Liver (tissue), 8 donors: ENCODE measurements at regions not wholly inside any gene's neighbourhood (a gene's known extent, or its start where the extent isn't known, plus 50 kb on each side); places are given as distances from the start of the nearest gene placed in this dataset.

Source experiments
- DNase-seq: peaks from one replicate; pipeline ENCODE4 v3.0.0-alpha.2; 2017; ENCODE audit warnings: low spot score
- H3K27ac ChIP-seq, 2 donors: one replicate each; pipeline ENCODE4 v1.7.0; 2013; ENCODE audit warnings: inconsistent platforms in 2 of 2, low read length in 2 of 2, control low read depth in 1 of 2, low read depth in 1 of 2, mild to moderate bottlenecking in 1 of 2
- H3K27me3 ChIP-seq, 4 donors: one replicate each; pipeline versions ENCODE4 v1.6.1 to v1.7.0; 2013; ENCODE audit warnings: low read length in 3 of 4, inconsistent platforms in 1 of 4, mild to moderate bottlenecking in 1 of 4, moderate library complexity in 1 of 4; ENCODE audit not compliant: control insufficient read depth in 4 of 4, insufficient read depth in 4 of 4
- H3K36me3 ChIP-seq, 4 donors: one replicate each; pipeline versions ENCODE4 v1.6.1 to v1.7.0; 2013; ENCODE audit warnings: low read length in 3 of 4, mild to moderate bottlenecking in 3 of 4, low read depth in 1 of 4, moderate library complexity in 1 of 4; ENCODE audit not compliant: control insufficient read depth in 4 of 4, insufficient read depth in 3 of 4
- H3K4me1 ChIP-seq, 4 donors: one replicate each; pipeline versions ENCODE4 v1.6.1 to v1.7.0; 2013; ENCODE audit warnings: low read length in 3 of 4, mild to moderate bottlenecking in 3 of 4, moderate library complexity in 1 of 4; ENCODE audit not compliant: control insufficient read depth in 4 of 4, insufficient read depth in 4 of 4
- H3K4me3 ChIP-seq, 3 donors: one replicate each; pipeline versions ENCODE4 v1.6.1 to v1.7.0; 2013; ENCODE audit warnings: low read length in 3 of 3, control low read depth in 1 of 3, low read depth in 1 of 3, mild to moderate bottlenecking in 1 of 3
- H3K9ac ChIP-seq, 2 donors: one replicate each; pipeline ENCODE4 v1.7.0; 2013; ENCODE audit warnings: low read length in 2 of 2, mild to moderate bottlenecking in 2 of 2, moderate library complexity in 2 of 2, control low read depth in 1 of 2, low read depth in 1 of 2
- H3K9me3 ChIP-seq, 4 donors: one replicate each; pipeline versions ENCODE4 v1.6.1 to v1.7.0; 2013; ENCODE audit warnings: low read length in 3 of 4; ENCODE audit not compliant: control insufficient read depth in 4 of 4
- FOXA1 ChIP-seq: IDR thresholded peaks from 2 replicates; pipeline ENCODE4 v1.6.1; 2016; ENCODE audit warnings: antibody characterized with exemption
- FOXA2 ChIP-seq: IDR thresholded peaks from 2 replicates; pipeline ENCODE4 v1.6.1; 2016; ENCODE audit warnings: antibody characterized with exemption
- GABPA ChIP-seq, 2 donors: IDR thresholded peaks in 1 of 2; conservative IDR thresholded peaks in 1 of 2; 2 replicates each; pipeline ENCODE4 v1.6.1; 2016; ENCODE audit warnings: antibody characterized with exemption in 2 of 2, mild to moderate bottlenecking in 1 of 2, moderate library complexity in 1 of 2
- HNF4A ChIP-seq, 2 donors: conservative IDR thresholded peaks; 2 replicates each; pipeline ENCODE4 v1.6.1; 2016; ENCODE audit warnings: antibody characterized with exemption in 2 of 2, mild to moderate bottlenecking in 2 of 2
- HNF4G ChIP-seq: IDR thresholded peaks from 2 replicates; pipeline ENCODE4 v1.6.1; 2016; ENCODE audit warnings: antibody characterized with exemption
- JUND ChIP-seq, 2 donors: IDR thresholded peaks; 2 replicates each; pipeline ENCODE4 v1.6.1; 2016; ENCODE audit warnings: antibody characterized with exemption in 2 of 2
- NR2F2 ChIP-seq: IDR thresholded peaks from 2 replicates; pipeline ENCODE4 v1.6.1; 2016; ENCODE audit warnings: antibody characterized with exemption
- RAD21 ChIP-seq, 2 donors: IDR thresholded peaks; 2 replicates each; pipeline ENCODE4 v1.6.1; 2016; ENCODE audit warnings: antibody characterized with exemption in 2 of 2, mild to moderate bottlenecking in 2 of 2
- SP1 ChIP-seq: IDR thresholded peaks from 2 replicates; pipeline ENCODE4 v1.6.1; 2018; ENCODE audit warnings: antibody characterized with exemption, mild to moderate bottlenecking
- TAF1 ChIP-seq: conservative IDR thresholded peaks from 2 replicates; pipeline ENCODE4 v1.6.1; 2016; ENCODE audit warnings: antibody characterized with exemption, mild to moderate bottlenecking
- WGBS: extraction: QIAGEN DNeasy Blood & Tissue Kit; methylation state at CpG from one replicate; pipeline ENCODE4 v1.1.7; 2013; 5-methylcytosine and 5-hydroxymethylcytosine counted together
- TF ChIP-seq, protein P1 (sequence below): IDR thresholded peaks from 2 replicates; pipeline ENCODE4 v1.6.1; 2016; ENCODE audit warnings: antibody characterized with exemption, mild to moderate bottlenecking
- TF ChIP-seq, protein P2 (sequence below): IDR thresholded peaks from 2 replicates; pipeline ENCODE4 v1.6.1; 2016; ENCODE audit warnings: antibody characterized with exemption
- TF ChIP-seq, protein P3 (sequence below): fragments of 150-350 bp; IDR thresholded peaks from 2 replicates; pipeline ENCODE4 v1.5.1; 2017; ENCODE audit warnings: improper control_type of control experiment, low read depth, low read length; ENCODE audit not compliant: missing input control
- TF ChIP-seq, protein P4 (sequence below): IDR thresholded peaks from 2 replicates; pipeline ENCODE4 v1.6.1; 2016; ENCODE audit warnings: antibody characterized with exemption
- TF ChIP-seq, protein P5 (sequence below): IDR thresholded peaks from 2 replicates; pipeline ENCODE4 v1.6.1; 2016; ENCODE audit warnings: antibody characterized with exemption
- donor health status: healthy.
- donor health status: healthy.
- donor health status: healthy.
- donor health status: healthy.
- donor health status: healthy.

DNA sequence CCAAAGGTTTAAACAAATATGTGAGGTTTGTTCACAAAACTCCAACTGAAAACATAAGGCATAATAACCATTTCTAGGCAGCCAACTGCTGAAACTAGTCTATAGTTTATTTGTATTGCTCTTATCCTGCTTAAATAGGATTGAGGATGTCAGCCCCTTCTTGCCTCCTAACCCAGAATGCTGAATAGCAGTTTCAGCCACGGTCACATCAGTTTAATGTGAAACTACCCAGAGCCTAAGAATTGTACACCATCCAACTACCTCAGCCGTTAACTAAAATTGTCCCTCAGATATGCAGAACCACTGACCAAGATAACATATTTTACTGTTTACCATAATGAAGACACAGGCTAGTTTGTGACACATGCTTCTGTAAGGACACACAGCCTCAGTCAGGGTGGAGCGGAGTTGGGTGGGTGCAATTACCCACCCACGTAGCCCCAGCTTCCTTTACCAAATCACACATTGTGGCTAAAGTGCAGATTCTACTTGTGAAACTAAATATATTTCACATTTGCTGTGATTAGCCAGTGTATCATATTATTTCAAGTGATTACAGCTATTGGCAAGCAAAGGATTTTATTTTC, 259.9 kb downstream of the EFNB2 start:
- DNase-seq: no peak
- no peaks in the 10 kb centered on the region for H3K4me1 ChIP-seq
- H3K9ac ChIP-seq: no peak overlapping the region
- H3K4me3 ChIP-seq: no peak overlapping the region
- 64% methylated on average over 4 of the region's 4 CpGs for WGBS
- no peak overlapping the region for H3K27ac ChIP-seq
- TF ChIP-seq RAD21 (IDR thresholded peaks at IDR 0.05) (no peak), SP1 (no peak), JUND (IDR thresholded peaks at IDR 0.05) (no peak), GABPA (IDR thresholded peaks at IDR 0.05 in 1 of 2, conservative IDR thresholded peaks at IDR 0.05 in 1 of 2) (no peak), TAF1 (no peak), HNF4G (no peak), FOXA2 (no peak), NR2F2 (no peak), HNF4A (conservative IDR thresholded peaks at IDR 0.05) (no peak), FOXA1 (no peak)
- TF ChIP-seq, protein P1, sequence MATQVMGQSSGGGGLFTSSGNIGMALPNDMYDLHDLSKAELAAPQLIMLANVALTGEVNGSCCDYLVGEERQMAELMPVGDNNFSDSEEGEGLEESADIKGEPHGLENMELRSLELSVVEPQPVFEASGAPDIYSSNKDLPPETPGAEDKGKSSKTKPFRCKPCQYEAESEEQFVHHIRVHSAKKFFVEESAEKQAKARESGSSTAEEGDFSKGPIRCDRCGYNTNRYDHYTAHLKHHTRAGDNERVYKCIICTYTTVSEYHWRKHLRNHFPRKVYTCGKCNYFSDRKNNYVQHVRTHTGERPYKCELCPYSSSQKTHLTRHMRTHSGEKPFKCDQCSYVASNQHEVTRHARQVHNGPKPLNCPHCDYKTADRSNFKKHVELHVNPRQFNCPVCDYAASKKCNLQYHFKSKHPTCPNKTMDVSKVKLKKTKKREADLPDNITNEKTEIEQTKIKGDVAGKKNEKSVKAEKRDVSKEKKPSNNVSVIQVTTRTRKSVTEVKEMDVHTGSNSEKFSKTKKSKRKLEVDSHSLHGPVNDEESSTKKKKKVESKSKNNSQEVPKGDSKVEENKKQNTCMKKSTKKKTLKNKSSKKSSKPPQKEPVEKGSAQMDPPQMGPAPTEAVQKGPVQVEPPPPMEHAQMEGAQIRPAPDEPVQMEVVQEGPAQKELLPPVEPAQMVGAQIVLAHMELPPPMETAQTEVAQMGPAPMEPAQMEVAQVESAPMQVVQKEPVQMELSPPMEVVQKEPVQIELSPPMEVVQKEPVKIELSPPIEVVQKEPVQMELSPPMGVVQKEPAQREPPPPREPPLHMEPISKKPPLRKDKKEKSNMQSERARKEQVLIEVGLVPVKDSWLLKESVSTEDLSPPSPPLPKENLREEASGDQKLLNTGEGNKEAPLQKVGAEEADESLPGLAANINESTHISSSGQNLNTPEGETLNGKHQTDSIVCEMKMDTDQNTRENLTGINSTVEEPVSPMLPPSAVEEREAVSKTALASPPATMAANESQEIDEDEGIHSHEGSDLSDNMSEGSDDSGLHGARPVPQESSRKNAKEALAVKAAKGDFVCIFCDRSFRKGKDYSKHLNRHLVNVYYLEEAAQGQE: no peak
- TF ChIP-seq, protein P2, sequence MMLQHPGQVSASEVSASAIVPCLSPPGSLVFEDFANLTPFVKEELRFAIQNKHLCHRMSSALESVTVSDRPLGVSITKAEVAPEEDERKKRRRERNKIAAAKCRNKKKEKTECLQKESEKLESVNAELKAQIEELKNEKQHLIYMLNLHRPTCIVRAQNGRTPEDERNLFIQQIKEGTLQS: no peak
- TF ChIP-seq, protein P3, sequence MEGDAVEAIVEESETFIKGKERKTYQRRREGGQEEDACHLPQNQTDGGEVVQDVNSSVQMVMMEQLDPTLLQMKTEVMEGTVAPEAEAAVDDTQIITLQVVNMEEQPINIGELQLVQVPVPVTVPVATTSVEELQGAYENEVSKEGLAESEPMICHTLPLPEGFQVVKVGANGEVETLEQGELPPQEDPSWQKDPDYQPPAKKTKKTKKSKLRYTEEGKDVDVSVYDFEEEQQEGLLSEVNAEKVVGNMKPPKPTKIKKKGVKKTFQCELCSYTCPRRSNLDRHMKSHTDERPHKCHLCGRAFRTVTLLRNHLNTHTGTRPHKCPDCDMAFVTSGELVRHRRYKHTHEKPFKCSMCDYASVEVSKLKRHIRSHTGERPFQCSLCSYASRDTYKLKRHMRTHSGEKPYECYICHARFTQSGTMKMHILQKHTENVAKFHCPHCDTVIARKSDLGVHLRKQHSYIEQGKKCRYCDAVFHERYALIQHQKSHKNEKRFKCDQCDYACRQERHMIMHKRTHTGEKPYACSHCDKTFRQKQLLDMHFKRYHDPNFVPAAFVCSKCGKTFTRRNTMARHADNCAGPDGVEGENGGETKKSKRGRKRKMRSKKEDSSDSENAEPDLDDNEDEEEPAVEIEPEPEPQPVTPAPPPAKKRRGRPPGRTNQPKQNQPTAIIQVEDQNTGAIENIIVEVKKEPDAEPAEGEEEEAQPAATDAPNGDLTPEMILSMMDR: no peak
- TF ChIP-seq, protein P4, sequence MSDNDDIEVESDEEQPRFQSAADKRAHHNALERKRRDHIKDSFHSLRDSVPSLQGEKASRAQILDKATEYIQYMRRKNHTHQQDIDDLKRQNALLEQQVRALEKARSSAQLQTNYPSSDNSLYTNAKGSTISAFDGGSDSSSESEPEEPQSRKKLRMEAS: no peak
- TF ChIP-seq, protein P5, sequence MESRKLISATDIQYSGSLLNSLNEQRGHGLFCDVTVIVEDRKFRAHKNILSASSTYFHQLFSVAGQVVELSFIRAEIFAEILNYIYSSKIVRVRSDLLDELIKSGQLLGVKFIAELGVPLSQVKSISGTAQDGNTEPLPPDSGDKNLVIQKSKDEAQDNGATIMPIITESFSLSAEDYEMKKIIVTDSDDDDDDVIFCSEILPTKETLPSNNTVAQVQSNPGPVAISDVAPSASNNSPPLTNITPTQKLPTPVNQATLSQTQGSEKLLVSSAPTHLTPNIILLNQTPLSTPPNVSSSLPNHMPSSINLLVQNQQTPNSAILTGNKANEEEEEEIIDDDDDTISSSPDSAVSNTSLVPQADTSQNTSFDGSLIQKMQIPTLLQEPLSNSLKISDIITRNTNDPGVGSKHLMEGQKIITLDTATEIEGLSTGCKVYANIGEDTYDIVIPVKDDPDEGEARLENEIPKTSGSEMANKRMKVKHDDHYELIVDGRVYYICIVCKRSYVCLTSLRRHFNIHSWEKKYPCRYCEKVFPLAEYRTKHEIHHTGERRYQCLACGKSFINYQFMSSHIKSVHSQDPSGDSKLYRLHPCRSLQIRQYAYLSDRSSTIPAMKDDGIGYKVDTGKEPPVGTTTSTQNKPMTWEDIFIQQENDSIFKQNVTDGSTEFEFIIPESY: no peak
- no peaks in the 10 kb centered on the region for H3K27me3 ChIP-seq
- H3K36me3 ChIP-seq: no peaks in the 10 kb centered on the region
- peaks cover 0 to 1% (median 0%) of the 10 kb centered on the region in 4 donors for H3K9me3 ChIP-seq
